ENCODE measurements at regions not wholly inside any gene's neighbourhood (a gene's known extent, or its start where the extent isn't known, plus 50 kb on each side); places are given as distances from the start of the nearest gene placed in this dataset.

DNA sequence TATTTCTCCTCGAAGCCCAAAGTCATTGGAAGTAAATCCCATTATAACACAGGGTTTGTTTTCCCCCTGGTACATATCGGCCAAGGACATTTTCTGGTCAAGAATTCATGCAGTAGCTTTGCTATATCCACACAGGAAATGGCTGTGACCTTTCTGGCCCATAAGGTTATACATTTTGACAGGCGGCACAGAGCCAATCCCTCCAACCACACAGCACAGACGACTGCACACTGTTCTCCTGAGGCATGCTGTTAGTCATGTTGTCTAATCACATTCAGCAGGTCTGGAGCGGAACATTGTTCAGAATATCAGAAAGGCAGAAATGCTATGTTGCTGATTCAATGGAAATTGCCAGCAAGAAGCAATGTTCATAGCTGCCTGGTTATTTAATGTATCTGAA lies 742.3 kb upstream of the SLC8A1 start:
- intact Hi-C loops (cut with DNase I; ENCODE audit: low total_unique reads): no loop called here
- no peaks in the 10 kb centered on the region for H3K9me3 ChIP-seq
- no peak for DNase-seq
- H3K36me3 ChIP-seq: no peaks in the 10 kb centered on the region
- no peaks in the 10 kb centered on the region for H3K27me3 ChIP-seq
- no peak for TF ChIP-seq CTCF (IDR thresholded peaks at IDR 0.05)
- TF ChIP-seq POLR2A (IDR thresholded peaks at IDR 0.05): no peak
- no peak overlapping the region for H3K27ac ChIP-seq
- no peak overlapping the region for H3K4me3 ChIP-seq
- H3K4me1 ChIP-seq: no peaks in the 10 kb centered on the region

DNA sequence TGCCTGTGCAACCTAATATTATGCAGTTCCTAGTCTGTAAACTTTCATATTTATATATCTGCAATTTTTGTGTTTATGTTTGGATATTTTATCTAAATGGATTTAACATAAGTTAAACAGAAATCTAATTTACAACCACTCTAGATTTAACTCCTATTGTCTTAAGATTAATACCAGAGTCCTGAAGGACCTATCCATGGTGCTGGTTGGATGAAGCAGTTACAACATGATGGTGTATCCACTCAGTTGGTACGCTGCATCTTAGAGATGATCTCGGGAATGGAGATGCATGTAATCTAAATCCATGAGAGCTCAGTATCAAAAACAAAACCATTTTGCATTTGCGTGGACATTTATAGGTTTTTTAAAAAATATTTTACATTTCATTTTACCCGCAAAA lies 745.9 kb upstream of the SLC8A1 start:
- H3K27ac ChIP-seq: no peak overlapping the region
- no peak for DNase-seq
- no peak for TF ChIP-seq POLR2A (IDR thresholded peaks at IDR 0.05)
- no peak for TF ChIP-seq CTCF (IDR thresholded peaks at IDR 0.05)
- H3K36me3 ChIP-seq: no peaks in the 10 kb centered on the region
- H3K27me3 ChIP-seq: no peaks in the 10 kb centered on the region
- no peak overlapping the region for H3K4me3 ChIP-seq
- intact Hi-C loops (cut with DNase I; ENCODE audit: low total_unique reads): no loop called here
- no peaks in the 10 kb centered on the region for H3K4me1 ChIP-seq
- H3K9me3 ChIP-seq: no peaks in the 10 kb centered on the region

- DNase-seq: no peak
- H3K9me3 ChIP-seq: no peaks in the 10 kb centered on the region
- no peak overlapping the region for H3K27ac ChIP-seq
- H3K27me3 ChIP-seq: no peaks in the 10 kb centered on the region
- intact Hi-C loops (cut with DNase I; ENCODE audit: low total_unique reads): no loop called here
- H3K4me3 ChIP-seq: no peak overlapping the region
- H3K36me3 ChIP-seq: no peaks in the 10 kb centered on the region
- TF ChIP-seq POLR2A (IDR thresholded peaks at IDR 0.05) (no peak), CTCF (IDR thresholded peaks at IDR 0.05) (no peak)
- H3K4me1 ChIP-seq: no peaks in the 10 kb centered on the region
These were observed 747.4 kb upstream of the SLC8A1 start for GRCh38 chr2:41199334-41199733.

DNA sequence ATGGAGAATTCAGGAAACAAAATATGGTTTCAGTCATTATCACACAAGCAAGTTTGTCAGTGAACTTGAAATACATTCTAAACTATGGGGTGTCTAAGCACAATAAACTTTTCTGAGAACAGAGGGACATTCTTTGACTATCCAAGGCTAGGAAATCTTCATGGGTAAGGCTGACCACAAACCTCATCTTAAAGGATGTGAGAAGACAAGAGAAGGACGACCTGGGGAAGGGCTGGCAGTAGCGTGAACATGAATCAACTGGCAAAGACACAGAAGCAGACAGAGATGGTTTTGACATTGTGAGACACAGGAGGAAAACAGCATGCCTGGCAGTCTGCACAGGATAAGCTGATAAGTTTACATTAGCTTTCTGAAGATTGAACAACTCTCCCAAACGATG lies 752.4 kb upstream of the SLC8A1 start:
- Histone ChIP-seq H3K27ac (no peak overlapping the region), H3K36me3 (no peaks in the 10 kb centered on the region), H3K4me3 (no peak overlapping the region), H3K9me3 (no peaks in the 10 kb centered on the region), H3K4me1 (no peaks in the 10 kb centered on the region), H3K27me3 (no peaks in the 10 kb centered on the region)
- intact Hi-C loops (cut with DNase I; ENCODE audit: low total_unique reads): no loop called here
- TF ChIP-seq CTCF (IDR thresholded peaks at IDR 0.05) (no peak), POLR2A (IDR thresholded peaks at IDR 0.05) (no peak)
- DNase-seq: no peak

DNA sequence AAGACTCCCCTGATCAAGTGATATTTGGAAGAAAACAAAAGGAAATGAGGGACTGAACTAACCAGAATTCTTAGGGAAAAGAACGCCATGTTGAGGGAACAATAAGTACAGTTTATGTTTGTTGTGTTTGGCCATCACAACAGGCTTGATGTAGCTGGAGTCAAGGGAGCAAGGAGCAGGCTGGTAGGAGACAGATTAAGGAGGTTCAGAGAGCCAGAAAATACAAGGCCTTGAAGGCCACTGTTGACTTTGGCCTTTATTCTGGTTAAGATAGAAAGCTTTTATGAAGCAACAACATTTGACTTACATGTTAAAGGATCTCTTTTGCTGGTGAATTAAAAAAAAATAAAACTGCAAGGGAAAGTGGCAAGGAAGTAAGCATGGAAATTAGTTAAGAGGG lies 754.1 kb upstream of the SLC8A1 start:
- no peaks in the 10 kb centered on the region for H3K36me3 ChIP-seq
- no peak overlapping the region for H3K27ac ChIP-seq
- DNase-seq: no peak
- TF ChIP-seq POLR2A (IDR thresholded peaks at IDR 0.05): no peak
- no peak for TF ChIP-seq CTCF (IDR thresholded peaks at IDR 0.05)
- H3K4me1 ChIP-seq: no peaks in the 10 kb centered on the region
- no peak overlapping the region for H3K4me3 ChIP-seq
- intact Hi-C loops (cut with DNase I; ENCODE audit: low total_unique reads): no loop called here
- no peaks in the 10 kb centered on the region for H3K27me3 ChIP-seq
- H3K9me3 ChIP-seq: no peaks in the 10 kb centered on the region

Data from uterus (tissue), 3 donors.